ENCODE measurements at regions not wholly inside any gene's neighbourhood (a gene's known extent, or its start where the extent isn't known, plus 50 kb on each side); places are given as distances from the start of the nearest gene placed in this dataset.
A peak's percentile ranks its signal among the peaks of the same experiment; 100 is the strongest.

- peak; percentile 1 for DNase-seq
Observed at GRCh38 chr15:95470529-95470928, 860.0 kb upstream of the NR2F2 start.

- no peak for DNase-seq
Observed at GRCh38 chr15:95470997-95471689, 859.4 kb upstream of the NR2F2 start.

- no peak for DNase-seq
Observed at GRCh38 chr15:95471690-95472086, 858.8 kb upstream of the NR2F2 start.

DNA sequence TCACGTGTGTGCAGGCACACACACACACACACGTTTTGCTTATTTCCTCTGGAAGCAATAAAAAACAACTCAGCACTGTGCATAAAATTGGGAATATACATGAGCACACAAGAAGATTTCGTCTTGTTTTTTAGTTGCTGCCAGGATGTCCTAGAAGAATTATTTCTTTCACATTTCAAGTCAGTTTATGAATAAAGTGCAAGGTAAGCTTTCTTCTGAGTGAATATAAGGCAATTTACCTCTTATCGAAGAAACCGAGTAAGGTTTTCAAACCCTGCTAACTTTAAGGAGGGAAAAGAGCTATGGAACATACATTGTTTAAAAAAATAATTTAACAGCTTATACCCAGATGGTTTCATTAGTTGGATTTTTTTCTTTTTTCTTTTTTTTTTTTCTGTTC lies 855.4 kb upstream of the NR2F2 start:
- no peak for DNase-seq

DNA sequence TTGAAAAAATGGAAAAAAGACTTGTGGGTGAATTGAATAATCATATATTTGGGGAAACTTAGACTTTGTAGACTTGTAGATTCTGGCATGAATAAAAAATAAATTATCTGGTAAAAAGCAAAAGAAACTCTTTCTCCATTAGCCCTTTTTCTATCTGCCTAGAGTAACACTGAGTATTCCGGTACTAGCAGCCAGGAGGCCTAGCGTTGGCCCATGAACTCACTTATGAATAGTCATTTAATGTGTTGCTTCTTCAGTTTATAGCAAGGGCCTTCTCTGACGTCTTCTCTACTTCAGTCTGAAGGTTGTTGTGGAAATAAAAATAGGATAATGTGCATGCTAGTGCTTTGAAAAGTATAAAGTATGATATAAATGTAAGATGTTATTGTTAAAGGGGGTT lies 851.2 kb upstream of the NR2F2 start:
- no peak for DNase-seq

DNA sequence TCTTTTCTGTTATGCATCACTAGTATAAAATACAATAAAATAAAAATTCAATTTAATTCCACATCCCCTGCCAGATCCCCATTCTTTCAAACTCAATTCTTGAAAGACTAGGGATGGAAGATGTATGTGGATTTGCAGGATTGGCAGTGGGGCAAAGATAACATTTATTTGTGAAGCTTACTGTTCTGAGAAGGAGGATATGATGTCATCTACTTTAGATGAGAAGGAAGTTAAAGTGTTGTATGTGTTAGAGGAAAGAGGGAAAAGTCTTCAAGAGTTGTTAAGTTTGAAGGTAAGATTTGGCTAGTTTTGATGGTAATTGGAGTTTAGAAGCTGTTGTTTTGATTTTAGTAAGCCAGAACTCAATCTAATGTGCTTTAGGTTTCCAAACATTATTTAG lies 845.1 kb upstream of the NR2F2 start:
- DNase-seq: no peak

DNA sequence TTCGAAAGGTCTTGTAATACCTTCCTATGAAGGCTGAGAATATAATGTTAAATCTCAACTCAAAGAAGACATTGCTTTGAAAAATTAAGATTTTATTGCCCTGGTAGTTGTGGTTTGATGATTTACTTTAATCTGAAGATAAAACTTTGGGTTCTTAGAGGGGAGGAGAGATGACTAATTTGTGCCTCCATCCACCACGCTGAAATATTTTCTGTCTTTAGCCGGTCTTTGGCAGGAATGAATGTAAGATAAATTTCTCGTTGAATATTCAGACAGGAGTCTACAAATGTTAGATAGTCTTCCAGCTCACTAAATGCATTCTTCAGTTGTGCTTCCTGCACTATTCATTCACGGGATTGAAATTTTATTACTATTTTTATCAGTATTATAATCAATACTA lies 844.3 kb upstream of the NR2F2 start:
- DNase-seq: no peak

GRCh38 chr15:95489103-95489502 lies 841.4 kb upstream of the NR2F2 start:
- DNase-seq: no peak

DNA sequence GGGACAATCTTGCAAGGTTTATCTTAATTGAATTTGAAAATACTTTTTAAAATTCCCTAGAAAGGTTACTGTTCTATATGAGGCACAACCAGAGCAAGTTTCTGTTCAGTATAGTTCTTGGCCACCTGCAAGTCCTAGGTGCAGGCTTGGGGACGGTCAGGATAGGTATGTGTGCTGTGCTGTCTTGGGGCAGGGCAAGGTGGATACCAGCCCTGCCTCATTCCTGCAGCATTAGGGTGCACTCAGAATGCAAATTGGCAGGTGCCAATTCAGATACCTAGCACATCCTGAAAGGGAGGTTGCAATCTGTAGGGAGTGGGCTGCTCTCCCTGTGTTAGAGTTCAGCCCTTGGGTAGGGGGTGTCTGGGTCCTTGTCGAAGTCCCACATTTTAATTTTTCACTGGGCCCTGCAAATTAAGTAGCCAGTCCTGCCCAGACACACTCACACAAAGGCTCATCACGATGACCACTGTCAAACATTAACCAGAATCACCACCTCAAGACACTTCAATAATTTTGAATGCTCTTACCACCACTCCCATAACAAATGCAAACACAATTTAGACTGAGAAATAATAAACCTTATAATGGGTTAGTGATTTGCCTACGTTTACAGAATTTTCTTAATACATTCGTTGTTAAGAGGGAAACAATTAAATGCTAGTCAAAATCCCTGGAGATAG lies 838.0 kb upstream of the NR2F2 start:
- no peak for DNase-seq

- DNase-seq: no peak
Observed at GRCh38 chr15:95494971-95495541, 835.4 kb upstream of the NR2F2 start.

DNA sequence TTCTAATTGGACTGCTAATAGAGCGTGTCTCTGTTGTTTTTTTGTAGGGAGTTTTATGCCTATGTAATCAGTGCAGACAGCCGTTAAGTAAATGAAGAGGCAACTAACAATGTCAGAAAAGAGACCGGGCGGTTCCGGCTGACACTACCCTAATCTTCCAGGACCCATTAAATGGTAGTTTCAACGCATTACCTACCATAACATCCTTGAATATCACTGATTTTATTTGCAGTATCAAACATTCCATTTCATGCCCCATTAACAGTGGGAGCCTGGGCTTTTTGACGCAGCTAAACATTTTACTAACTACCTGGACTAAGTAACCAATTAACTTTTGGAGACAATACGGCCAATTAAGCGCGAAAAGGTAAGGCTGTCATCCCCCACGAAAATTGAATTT lies 832.9 kb upstream of the NR2F2 start:
- no peak for DNase-seq

DNA sequence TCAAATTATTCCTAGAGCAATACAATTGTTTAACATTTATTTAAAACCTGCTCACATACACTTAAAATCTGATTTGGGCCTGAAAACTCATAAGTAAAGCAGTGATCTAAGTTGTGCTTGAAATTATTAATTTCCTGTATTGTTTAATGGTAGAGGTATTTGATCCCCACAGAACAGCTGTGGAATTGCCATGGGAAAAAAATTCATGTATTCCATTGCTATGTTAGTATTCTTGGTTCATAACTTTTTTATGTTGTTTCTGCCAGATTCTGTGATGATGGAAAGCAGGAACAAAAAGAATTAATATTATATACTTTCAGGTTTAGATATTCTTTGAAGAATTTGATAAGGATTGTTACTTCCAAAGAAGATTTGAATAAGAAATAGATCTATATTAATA lies 831.5 kb upstream of the NR2F2 start:
- no peak for DNase-seq

DNA sequence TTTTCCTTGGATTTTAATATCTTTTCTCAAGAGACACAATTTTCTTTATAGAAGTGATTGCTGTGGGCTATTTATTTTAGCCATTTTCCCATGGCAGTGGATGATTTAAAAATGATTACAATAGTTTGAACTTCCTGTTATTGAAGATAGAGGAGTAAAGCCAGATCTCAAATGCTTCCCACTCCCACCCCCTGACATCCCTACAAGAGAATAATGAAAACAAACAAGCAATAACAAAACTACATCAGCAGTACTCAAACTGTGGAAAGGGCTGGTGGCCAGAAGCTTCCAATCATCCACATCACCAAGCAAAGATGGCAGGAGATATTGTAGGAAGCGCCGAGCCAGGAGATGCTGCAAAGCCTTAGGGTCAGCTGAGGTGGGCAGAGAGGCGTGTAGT lies 831.1 kb upstream of the NR2F2 start:
- no peak for DNase-seq

GRCh38 chr15:95501865-95502264 lies 828.6 kb upstream of the NR2F2 start:
- DNase-seq: no peak

GRCh38 chr15:95503107-95503506 lies 827.4 kb upstream of the NR2F2 start:
- DNase-seq: no peak

GRCh38 chr15:95503640-95504225 lies 826.8 kb upstream of the NR2F2 start:
- DNase-seq: no peak

GRCh38 chr15:95511671-95512070 lies 818.8 kb upstream of the NR2F2 start:
- DNase-seq: no peak

DNA sequence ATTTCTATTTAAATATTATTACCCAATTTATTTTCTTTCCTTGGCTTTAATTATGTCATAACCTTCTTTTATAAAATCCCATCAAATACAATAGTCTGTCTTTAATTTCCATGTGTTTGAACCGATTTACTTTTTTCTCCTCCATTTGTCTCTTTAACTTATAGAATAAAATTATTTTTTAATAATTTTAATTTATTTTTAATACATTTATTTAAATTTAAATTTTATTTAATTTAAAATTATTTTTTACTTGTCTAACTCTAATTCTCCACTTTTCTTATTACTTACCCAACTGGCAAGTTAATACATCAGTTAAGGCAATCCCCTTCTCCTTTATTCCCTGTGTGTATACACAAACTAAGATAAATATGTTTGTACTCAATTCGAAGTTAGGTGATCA lies 817.6 kb upstream of the NR2F2 start:
- no peak for DNase-seq

- DNase-seq: no peak
Observed at GRCh38 chr15:95519887-95520286, 810.6 kb upstream of the NR2F2 start.

GRCh38 chr15:95520511-95520910 lies 810.0 kb upstream of the NR2F2 start:
- no peak for DNase-seq

- no peak for DNase-seq
Observed at GRCh38 chr15:95520922-95521321, 809.6 kb upstream of the NR2F2 start.

GRCh38 chr15:95522533-95522932 lies 808.0 kb upstream of the NR2F2 start:
- no peak for DNase-seq

DNA sequence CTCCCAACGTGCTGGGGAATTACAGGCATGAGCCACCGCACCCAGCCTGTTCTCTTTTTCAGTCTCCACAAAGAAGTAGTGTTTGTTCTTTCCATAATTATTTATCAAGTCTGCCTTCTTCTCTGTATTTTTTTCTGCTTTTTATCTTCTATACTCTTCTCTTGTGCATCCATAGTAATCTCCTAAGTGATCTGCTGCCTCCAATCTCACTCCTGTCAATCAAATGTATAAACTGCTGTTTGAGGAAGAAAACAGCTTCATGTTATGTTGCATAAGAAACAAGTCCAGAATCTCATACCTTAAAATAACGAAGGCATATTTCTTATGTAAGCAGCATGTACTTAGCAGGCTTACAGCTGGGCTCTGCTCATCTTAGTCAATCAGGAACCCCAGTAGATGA lies 801.6 kb upstream of the NR2F2 start:
- no peak for DNase-seq

- DNase-seq: no peak
Observed at GRCh38 chr15:95536638-95537037, 793.9 kb upstream of the NR2F2 start.
